GM19025 (cell line): ENCODE measurements at regions not wholly inside any gene's neighbourhood (a gene's known extent, or its start where the extent isn't known, plus 50 kb on each side); places are given as distances from the start of the nearest gene placed in this dataset.

ENCODE experiments used
- ATAC-seq: cut with Tn5 transposase; IDR thresholded peaks from one replicate; pipeline ENCODE4 v1.9.1; 2021; ENCODE audit warnings: mild to moderate bottlenecking, low read depth, moderate library complexity; ENCODE audit not compliant: unreplicated experiment

DNA sequence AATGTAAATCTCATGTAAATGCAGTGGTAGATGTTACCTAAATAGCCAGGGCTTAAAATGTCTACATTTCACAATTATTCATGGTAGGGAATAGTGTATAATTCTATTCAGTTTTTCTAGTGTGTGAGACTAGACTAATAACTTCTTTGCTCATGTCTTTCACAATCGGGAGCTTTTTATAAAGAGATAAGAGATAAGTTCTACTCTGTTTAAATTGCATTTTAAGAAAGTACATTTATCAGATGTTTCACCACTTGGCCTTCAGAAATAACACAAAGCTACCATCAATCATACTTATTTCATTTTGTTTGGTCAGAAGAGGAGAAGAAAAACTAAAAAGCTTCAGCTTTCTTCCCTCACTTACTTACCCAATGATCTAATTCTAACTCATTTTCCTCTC is 725.5 kb upstream of the FLRT2 start:
- no peak for ATAC-seq

GRCh38 chr14:84804895-84805294 is 725.0 kb upstream of the FLRT2 start:
- ATAC-seq = no peak

DNA sequence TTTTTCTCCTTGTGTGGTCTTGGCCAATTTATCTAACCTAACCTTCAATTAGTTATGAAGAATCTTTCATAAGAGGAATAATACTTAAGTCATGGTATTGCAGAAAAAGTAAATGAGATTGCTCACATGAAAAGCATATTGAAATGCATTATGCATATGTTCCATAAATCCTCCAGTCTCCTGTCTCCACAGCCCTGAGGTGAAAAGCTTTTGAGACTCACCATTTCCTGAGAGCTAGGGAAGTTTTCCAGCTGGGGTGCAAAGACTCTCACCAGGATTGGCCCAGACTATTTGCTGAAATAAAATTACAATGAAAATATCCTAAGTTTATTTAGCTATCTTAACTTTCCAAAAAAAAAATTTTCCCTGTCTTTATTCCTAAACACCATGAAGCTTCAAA is 723.8 kb upstream of the FLRT2 start:
- ATAC-seq = no peak

DNA sequence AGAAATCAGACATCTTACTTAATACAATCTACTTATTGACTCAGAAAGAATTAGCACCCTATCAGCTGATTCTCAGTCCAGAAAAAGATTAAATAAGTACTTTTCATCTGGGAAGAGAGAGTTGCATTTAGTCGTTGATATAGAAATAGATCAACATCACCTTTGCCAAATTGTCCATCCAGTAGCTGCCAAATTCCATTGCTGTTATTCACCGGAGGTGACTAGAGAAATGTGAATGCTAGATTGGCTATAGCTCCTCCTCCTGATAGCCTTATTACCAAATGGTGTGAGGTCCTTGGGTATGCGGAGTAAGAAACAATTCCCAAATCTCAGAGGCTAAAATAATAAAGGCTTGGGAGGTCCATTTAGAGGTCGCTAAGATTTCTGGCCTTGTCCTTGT is 723.3 kb upstream of the FLRT2 start:
- no peak for ATAC-seq

- no peak for ATAC-seq
These were observed 722.3 kb upstream of the FLRT2 start for GRCh38 chr14:84807673-84808072.

- ATAC-seq = no peak
These were observed 720.8 kb upstream of the FLRT2 start for GRCh38 chr14:84809158-84809557.

GRCh38 chr14:84814391-84814790 is 715.6 kb upstream of the FLRT2 start:
- no peak for ATAC-seq

DNA sequence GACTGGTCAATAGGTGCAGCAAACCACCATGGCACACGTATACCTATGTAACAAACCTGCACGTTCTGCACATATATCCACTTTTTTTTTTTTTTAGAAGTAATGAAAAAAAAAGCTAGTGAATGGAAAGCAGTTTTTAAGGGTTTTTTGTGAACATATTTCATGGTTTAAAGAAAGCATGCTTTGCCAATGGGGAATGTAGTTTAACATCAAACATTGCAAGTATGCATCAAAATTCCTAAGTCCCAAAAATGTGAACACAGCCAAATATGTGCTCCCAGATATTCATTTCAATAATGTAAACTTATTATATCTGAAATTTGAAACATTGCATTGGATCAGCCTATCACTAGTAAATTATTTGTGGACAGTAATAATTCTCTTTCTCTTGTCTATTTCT is 710.4 kb upstream of the FLRT2 start:
- no peak for ATAC-seq

DNA sequence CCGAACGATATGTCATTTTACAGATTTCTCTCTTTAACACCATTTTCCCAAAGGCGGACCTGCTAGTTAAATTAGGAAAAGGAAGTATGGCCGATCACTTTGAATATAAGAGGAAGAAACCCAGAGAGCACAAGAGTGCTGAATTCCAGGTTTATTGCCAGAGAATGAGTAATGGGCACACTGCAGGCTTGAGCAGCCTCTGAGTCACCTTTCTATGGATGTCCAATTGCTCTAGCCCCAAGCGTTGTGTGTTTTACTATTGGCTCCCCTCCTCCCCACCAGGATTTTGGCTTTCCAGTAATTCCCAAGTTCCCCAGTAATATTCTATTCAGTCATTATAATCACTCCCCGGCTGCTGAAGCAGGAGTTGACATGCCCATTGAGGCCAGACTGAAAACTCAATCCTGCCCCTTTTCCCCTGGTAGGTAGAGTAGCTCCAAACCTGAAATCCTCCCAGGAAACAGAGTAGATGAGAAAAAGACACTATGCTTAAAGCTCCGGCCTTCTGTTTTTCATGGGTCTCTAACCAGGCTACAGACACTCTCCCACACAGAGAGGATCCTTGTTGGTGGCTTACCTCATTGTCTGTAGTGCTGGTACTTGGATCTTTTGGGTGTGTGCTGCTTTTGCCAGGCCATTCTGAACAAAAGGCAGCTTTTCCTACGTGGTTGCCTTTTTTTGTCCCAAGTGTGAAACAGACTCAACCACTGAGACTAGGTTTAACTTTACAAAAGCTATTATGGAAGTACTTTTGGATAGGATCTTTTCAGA is 704.3 kb upstream of the FLRT2 start:
- no peak for ATAC-seq

GRCh38 chr14:84826294-84826693 is 703.6 kb upstream of the FLRT2 start:
- no peak for ATAC-seq

DNA sequence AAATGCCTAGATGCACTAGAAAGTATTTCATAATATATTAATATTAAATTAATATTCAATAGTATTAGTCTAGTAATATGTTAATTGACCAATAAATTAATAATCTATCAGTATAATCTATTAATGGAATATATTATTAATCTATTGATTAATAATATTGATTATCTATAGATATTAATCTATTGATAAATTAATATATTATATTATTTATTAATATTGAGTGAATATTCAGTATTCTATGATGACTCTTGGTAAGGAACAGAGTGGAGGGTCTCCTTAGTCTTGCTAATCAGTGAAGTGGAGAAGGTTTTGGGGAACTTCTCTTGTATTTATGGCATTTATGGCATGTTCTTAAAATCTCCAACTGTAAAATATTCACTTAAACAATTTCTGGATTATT is 679.3 kb upstream of the FLRT2 start:
- ATAC-seq = no peak

DNA sequence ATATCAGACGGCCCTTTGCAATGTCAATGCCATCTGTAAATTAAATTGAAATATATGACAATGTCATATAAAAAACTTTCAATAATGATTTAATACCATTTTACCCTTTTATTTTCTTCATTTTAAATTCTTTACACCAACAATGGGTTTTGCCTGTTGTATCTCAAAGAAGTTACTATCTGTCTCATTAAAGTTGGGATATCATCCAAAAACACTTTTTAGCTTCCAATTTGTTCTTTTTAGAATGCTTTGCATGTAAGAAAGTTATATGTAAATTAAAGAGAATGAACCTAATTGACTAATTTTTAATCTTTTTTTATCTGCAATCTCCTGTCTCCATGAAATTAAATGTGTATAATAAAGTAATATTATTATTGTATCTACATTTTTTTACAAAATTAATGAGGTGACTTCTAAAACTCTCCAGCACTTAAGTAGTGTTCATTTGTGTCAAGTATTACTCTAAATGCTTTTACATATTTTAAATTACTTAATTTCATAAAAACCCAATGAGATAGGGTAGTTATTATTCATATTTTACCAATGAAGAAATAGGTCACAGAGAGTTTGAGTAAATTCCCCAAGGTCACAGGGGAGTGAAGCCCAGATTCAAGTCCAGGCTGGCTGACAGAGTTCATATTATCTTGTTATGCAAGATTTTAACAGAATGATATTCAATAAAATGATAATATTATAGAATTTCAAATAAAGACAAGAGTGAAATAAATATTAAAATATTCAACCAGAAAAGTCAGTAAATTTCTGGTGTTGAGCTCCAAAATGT is 673.0 kb upstream of the FLRT2 start:
- ATAC-seq = no peak

DNA sequence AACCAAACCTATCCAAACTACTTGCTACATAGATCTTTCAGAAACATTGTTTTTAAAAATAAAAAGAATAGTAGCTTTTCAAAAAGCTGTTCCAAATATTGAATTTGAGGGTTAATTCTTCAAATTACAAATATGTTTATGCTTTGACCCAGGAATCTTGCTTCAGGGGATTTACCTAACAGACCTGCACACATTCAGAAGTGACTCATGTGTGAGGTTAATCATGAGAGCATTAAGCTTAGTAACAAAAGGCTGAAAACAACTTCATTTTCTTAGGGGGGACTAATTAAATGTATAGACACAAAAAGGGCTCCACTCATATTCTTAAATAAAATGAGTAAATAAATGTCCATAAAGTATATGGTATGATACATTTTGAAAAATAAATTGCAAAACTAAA is 672.4 kb upstream of the FLRT2 start:
- ATAC-seq = no peak

- no peak for ATAC-seq
These were observed 670.8 kb upstream of the FLRT2 start for GRCh38 chr14:84859116-84859515.

GRCh38 chr14:84864548-84865271 is 665.2 kb upstream of the FLRT2 start:
- no peak for ATAC-seq

DNA sequence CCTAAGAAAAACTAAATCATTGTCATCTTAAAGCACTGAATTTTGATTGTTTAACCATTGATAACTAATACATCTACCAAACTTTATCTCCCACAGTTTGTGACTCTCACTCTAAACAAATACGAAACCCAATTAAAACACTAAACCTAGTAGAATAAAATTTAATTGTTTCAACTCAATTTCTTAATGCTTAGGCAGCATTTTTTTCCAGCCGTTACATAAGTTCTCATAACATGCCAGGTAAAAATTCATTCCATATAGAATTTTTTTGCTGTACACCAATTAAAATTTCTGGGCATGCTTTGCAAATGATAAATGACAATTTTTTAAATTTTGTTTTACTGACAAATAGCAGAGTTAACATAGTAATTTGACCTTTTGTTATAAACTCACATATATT is 658.2 kb upstream of the FLRT2 start:
- ATAC-seq = no peak

- no peak for ATAC-seq
These were observed 655.5 kb upstream of the FLRT2 start for GRCh38 chr14:84874436-84874835.

DNA sequence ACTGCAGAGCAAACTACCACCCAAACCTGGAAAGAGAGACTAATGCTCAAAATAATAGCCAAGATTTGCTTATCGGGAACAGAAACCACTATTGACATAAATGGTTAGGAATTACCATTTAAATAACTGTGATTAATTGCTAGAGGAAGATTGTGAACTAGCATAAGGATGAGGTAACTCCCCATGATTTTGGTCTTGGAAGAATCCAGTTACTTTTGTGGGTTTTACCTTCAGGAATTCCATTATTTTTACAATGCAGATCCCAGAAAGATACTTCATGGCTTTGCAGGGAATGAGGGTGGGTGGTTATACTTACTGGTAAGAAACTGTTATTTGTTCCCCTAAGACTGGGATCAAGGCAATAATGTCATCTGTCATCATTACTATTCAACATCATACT is 652.9 kb upstream of the FLRT2 start:
- no peak for ATAC-seq

DNA sequence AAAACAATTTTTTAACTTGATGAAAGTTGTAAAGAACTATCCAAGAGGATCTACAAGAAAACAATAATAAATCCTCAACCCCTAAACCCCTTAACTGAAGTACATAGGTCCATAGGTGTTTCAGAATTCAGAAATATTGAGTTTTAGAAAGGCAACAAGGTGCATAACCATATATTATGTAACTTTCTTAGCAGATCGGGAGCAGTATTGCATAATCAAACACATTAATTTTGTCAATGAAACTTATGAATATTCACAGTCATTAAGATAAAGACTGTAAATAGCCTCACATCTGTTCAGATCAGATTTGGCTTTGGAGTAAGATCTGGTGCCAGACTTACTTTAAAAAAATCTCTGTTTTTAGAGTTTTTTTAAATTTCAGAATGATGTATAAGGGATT is 647.1 kb upstream of the FLRT2 start:
- no peak for ATAC-seq

GRCh38 chr14:84885061-84885460 is 644.9 kb upstream of the FLRT2 start:
- no peak for ATAC-seq

- ATAC-seq = no peak
These were observed 638.5 kb upstream of the FLRT2 start for GRCh38 chr14:84891404-84891803.
